A549 (cell line): ENCODE measurements at regions not wholly inside any gene's neighbourhood (a gene's known extent, or its start where the extent isn't known, plus 50 kb on each side); places are given as distances from the start of the nearest gene placed in this dataset.

ENCODE experiments used
- ATAC-seq, 2 experiments: fragments of 200-7000 bp in 1 of 2; fragments of >200 bp in 1 of 2; cut with Nextera tagmentation in 1 of 2; cut with Tn5 transposase in 1 of 2; 3 replicates each; pipeline versions ENCODE4 v1.8.0 to v1.9.1; 2018 to 2020; ENCODE audit warnings: mild to moderate bottlenecking in 1 of 2, moderate library complexity in 1 of 2
- CTCF ChIA-PET: fragments of 300-600 bp; sonication (Branson Sonifier 250); formaldehyde crosslinking; extraction: SDS; loops from one replicate; lab custom pipeline; 2021; ENCODE audit warnings: antibody characterized with exemption, inconsistent platforms; lab: Yijun Ruan, JAX
- POLR2A ChIA-PET: fragments of 350-600 bp; formaldehyde crosslinking; extraction: SDS; loops from one replicate; lab custom pipeline; 2021; ENCODE audit warnings: antibody characterized with exemption, inconsistent platforms; lab: Yijun Ruan, JAX
- DNase-seq, 2 experiments: peaks; one replicate each; pipeline versions ENCODE4 v3.0.0 to v3.0.0-alpha.2; 2011 to 2016; ENCODE audit warnings: low read depth in 1 of 2, low spot score in 1 of 2
- FAIRE-seq: peaks from 2 replicates; lab custom pipeline; 2011; peaks lifted over from hg19 to GRCh38; lab: Jason Lieb, UNC
- H3K27ac ChIP-seq, 2 experiments: fragments of >200 bp; sonication (Bioruptor Twin); formaldehyde crosslinking; 3 replicates each; pipeline ENCODE4 v1.5.1; 2016 to 2017
- H3K4me1 ChIP-seq: fragments of >200 bp; sonication (Bioruptor Twin); formaldehyde crosslinking; 3 replicates; pipeline ENCODE4 v1.6.1; 2016
- H3K4me2 ChIP-seq: fragments of >200 bp; sonication (Bioruptor Twin); formaldehyde crosslinking; 3 replicates; pipeline ENCODE4 v1.6.1; 2016
- H3K4me3 ChIP-seq: fragments of >200 bp; sonication (Bioruptor Twin); formaldehyde crosslinking; 3 replicates; pipeline ENCODE4 v1.5.1; 2016
- H3K9me3 ChIP-seq: fragments of >200 bp; sonication (Bioruptor Twin); formaldehyde crosslinking; 3 replicates; pipeline ENCODE4 v1.6.1; 2016
- BHLHE40 ChIP-seq: IDR thresholded peaks from 2 replicates; pipeline ENCODE4 v1.6.1; 2012; ENCODE audit warnings: low read depth, low read length, inconsistent platforms
- CBX2 ChIP-seq: fragments of 200-600 bp; sonication (generic); IDR thresholded peaks from 2 replicates; pipeline ENCODE4 v1.6.1; 2016; ENCODE audit warnings: low read depth, mild to moderate bottlenecking, borderline replicate concordance
- CEBPB ChIP-seq, 2 experiments: fragments of >200 bp in 1 of 2; sonication (Bioruptor Twin) in 1 of 2; formaldehyde crosslinking in 1 of 2; IDR thresholded peaks; 2 replicates each; pipeline ENCODE4 v1.6.1; 2012 to 2016
- CHD2 ChIP-seq: fragments of 150-350 bp; IDR thresholded peaks from 2 replicates; pipeline ENCODE4 v1.6.1; 2014; ENCODE audit warnings: low read length; ENCODE audit not compliant: partially characterized antibody
- CHD4 ChIP-seq: fragments of 200-600 bp; sonication (generic); IDR thresholded peaks from 2 replicates; pipeline ENCODE4 v1.6.1; 2016; ENCODE audit warnings: antibody characterized with exemption, mild to moderate bottlenecking, borderline replicate concordance
- ESRRA ChIP-seq: fragments of 150-350 bp; IDR thresholded peaks from 2 replicates; pipeline ENCODE4 v1.6.1; 2014; ENCODE audit warnings: mild to moderate bottlenecking, low read length, borderline replicate concordance
- FOSB ChIP-seq: fragments of 250-450 bp; sonication (Bioruptor Pico); IDR thresholded peaks from 2 replicates; pipeline ENCODE4 v1.5.0; 2020; ENCODE audit warnings: mild to moderate bottlenecking, moderate library complexity
- FOXS1 ChIP-seq: fragments of 250-450 bp; sonication (Bioruptor Pico); IDR thresholded peaks from 2 replicates; pipeline ENCODE4 v1.5.0; 2020; ENCODE audit warnings: mild to moderate bottlenecking, moderate library complexity
- GATA3 ChIP-seq: IDR thresholded peaks from 2 replicates; pipeline ENCODE4 v1.6.1; 2012; ENCODE audit warnings: borderline replicate concordance
- HDAC2 ChIP-seq: fragments of 200-600 bp; sonication (generic); IDR thresholded peaks from 2 replicates; pipeline ENCODE4 v1.6.1; 2016
- JUN ChIP-seq, 2 experiments: fragments of >200 bp; sonication (Bioruptor Twin); formaldehyde crosslinking; IDR thresholded peaks; 2 replicates in 1 of 2; 3 replicates in 1 of 2; pipeline ENCODE4 v1.6.1; 2016 to 2017
- JUNB ChIP-seq: fragments of >200 bp; sonication (Bioruptor Twin); formaldehyde crosslinking; IDR thresholded peaks from 2 replicates; pipeline ENCODE4 v1.6.1; 2016
- NPAS2 ChIP-seq: fragments of 250-450 bp; sonication (Bioruptor Pico); IDR thresholded peaks from 2 replicates; pipeline ENCODE4 v1.8.0; 2022; ENCODE audit warnings: mild to moderate bottlenecking, moderate library complexity, borderline replicate concordance
- NR3C1 ChIP-seq: fragments of >200 bp; sonication (Bioruptor Twin); formaldehyde crosslinking; IDR thresholded peaks from 3 replicates; pipeline ENCODE4 v1.6.1; 2017
- PHF8 ChIP-seq: fragments of 200-600 bp; sonication (generic); IDR thresholded peaks from 2 replicates; pipeline ENCODE4 v1.6.1; 2016; ENCODE audit warnings: low read depth, mild to moderate bottlenecking, antibody characterized with exemption, moderate library complexity, borderline replicate concordance
- POLR2A ChIP-seq: IDR thresholded peaks from 2 replicates; pipeline ENCODE4 v1.6.1; 2012; ENCODE audit warnings: mild to moderate bottlenecking, low read length
- RCOR1 ChIP-seq: fragments of 150-350 bp; IDR thresholded peaks from 2 replicates; pipeline ENCODE4 v1.6.1; 2014; ENCODE audit warnings: antibody characterized with exemption, low read length, low read depth
- RFX5 ChIP-seq: fragments of 450-650 bp; IDR thresholded peaks from 2 replicates; pipeline ENCODE4 v1.7.1; 2014; ENCODE audit warnings: antibody characterized with exemption, mild to moderate bottlenecking, moderate library complexity
- ZNF302 ChIP-seq: fragments of 250-450 bp; sonication (Bioruptor Pico); IDR thresholded peaks from 2 replicates; pipeline ENCODE4 v1.9.0; 2021; ENCODE audit warnings: inconsistent platforms, mild to moderate bottlenecking, moderate library complexity
- WGBS: methylation state at CpG from one replicate; pipeline ENCODE4 v1.1.6; 2017; ENCODE audit errors: missing lambda C conversion rate; 5-methylcytosine and 5-hydroxymethylcytosine counted together
- TF ChIP-seq, protein P1 (sequence below): fragments of >200 bp; sonication (Bioruptor Twin); formaldehyde crosslinking; IDR thresholded peaks from 2 replicates; pipeline ENCODE4 v1.6.1; 2016
- TF ChIP-seq, protein P2 (sequence below): fragments of 150-350 bp; IDR thresholded peaks from 2 replicates; pipeline ENCODE4 v1.6.1; 2014; ENCODE audit warnings: low read depth, mild to moderate bottlenecking, low read length
- TF ChIP-seq, protein P3 (sequence below): fragments of 200-600 bp; sonication (generic); IDR thresholded peaks from 2 replicates; pipeline ENCODE4 v1.6.1; 2016; ENCODE audit warnings: antibody characterized with exemption, mild to moderate bottlenecking, moderate library complexity
- TF ChIP-seq, protein P4 (sequence below): IDR thresholded peaks from 2 replicates; pipeline ENCODE4 v1.6.1; 2012
- TF ChIP-seq, protein P5 (sequence below): fragments of 250-450 bp; sonication (Bioruptor Pico); IDR thresholded peaks from 2 replicates; pipeline ENCODE4 v1.5.0; 2020; ENCODE audit warnings: low read depth, mild to moderate bottlenecking, moderate library complexity

DNA sequence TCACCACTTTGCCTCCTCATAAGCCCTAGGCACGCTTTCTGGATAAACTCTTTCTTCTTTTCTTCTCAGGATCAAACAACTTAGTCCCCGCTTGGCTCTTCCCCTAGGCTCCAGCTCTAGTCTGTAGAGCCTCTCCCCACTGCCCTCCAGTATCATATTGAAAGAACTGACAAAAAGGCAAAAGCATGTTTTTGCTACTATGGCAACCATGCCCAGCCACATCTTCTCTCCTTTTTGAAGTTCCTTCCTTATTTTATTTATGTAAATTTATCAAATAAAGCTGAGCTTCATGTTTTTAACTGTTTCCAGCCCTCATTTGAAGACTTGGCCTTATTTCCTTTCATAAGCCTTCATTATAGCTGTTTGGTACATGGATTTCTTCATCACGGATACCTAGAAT, 86.0 kb upstream of the LIMCH1 start:
- POLR2A ChIA-PET: no interaction called here
- TF ChIP-seq CHD4: no peak
- TF ChIP-seq, protein P1, sequence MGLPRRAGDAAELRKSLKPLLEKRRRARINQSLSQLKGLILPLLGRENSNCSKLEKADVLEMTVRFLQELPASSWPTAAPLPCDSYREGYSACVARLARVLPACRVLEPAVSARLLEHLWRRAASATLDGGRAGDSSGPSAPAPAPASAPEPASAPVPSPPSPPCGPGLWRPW: no peak
- no peak for TF ChIP-seq JUN (IDR thresholded peaks at IDR 0.05)
- TF ChIP-seq NPAS2 (CRISPR knock-in tag): no peak
- no peak for TF ChIP-seq CBX2
- TF ChIP-seq GATA3: no peak
- no peak for TF ChIP-seq HDAC2
- TF ChIP-seq, protein P2, sequence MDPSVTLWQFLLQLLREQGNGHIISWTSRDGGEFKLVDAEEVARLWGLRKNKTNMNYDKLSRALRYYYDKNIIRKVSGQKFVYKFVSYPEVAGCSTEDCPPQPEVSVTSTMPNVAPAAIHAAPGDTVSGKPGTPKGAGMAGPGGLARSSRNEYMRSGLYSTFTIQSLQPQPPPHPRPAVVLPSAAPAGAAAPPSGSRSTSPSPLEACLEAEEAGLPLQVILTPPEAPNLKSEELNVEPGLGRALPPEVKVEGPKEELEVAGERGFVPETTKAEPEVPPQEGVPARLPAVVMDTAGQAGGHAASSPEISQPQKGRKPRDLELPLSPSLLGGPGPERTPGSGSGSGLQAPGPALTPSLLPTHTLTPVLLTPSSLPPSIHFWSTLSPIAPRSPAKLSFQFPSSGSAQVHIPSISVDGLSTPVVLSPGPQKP: no peak
- no peak for TF ChIP-seq POLR2A
- no peak for TF ChIP-seq BHLHE40
- TF ChIP-seq JUNB: no peak
- TF ChIP-seq, protein P3, sequence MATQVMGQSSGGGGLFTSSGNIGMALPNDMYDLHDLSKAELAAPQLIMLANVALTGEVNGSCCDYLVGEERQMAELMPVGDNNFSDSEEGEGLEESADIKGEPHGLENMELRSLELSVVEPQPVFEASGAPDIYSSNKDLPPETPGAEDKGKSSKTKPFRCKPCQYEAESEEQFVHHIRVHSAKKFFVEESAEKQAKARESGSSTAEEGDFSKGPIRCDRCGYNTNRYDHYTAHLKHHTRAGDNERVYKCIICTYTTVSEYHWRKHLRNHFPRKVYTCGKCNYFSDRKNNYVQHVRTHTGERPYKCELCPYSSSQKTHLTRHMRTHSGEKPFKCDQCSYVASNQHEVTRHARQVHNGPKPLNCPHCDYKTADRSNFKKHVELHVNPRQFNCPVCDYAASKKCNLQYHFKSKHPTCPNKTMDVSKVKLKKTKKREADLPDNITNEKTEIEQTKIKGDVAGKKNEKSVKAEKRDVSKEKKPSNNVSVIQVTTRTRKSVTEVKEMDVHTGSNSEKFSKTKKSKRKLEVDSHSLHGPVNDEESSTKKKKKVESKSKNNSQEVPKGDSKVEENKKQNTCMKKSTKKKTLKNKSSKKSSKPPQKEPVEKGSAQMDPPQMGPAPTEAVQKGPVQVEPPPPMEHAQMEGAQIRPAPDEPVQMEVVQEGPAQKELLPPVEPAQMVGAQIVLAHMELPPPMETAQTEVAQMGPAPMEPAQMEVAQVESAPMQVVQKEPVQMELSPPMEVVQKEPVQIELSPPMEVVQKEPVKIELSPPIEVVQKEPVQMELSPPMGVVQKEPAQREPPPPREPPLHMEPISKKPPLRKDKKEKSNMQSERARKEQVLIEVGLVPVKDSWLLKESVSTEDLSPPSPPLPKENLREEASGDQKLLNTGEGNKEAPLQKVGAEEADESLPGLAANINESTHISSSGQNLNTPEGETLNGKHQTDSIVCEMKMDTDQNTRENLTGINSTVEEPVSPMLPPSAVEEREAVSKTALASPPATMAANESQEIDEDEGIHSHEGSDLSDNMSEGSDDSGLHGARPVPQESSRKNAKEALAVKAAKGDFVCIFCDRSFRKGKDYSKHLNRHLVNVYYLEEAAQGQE: no peak
- no peak for TF ChIP-seq CHD2
- TF ChIP-seq RCOR1: no peak
- TF ChIP-seq PHF8: no peak
- TF ChIP-seq RFX5: no peak
- TF ChIP-seq CEBPB (IDR thresholded peaks at IDR 0.05): no peak
- TF ChIP-seq FOSB (CRISPR knock-in tag): no peak
- TF ChIP-seq NR3C1: no peak
- TF ChIP-seq, all 56 proteins: peak for 0
- H3K4me1 ChIP-seq: peaks cover 77% of the 10 kb centered on the region
- FAIRE-seq (no peak), ATAC-seq (no peak), DNase-seq (no peak)
- H3K4me3 ChIP-seq: no peak overlapping the region
- 91% methylated on average over 3 of the region's 3 CpGs for WGBS
- no peak overlapping the region for H3K4me2 ChIP-seq
- H3K27ac ChIP-seq: peak overlapping the region in 1 of 2 experiments; percentile 34; a peak in 2 of 6 replicates
- H3K9me3 ChIP-seq: no peaks in the 10 kb centered on the region
- CTCF ChIA-PET: no interaction called here

DNA sequence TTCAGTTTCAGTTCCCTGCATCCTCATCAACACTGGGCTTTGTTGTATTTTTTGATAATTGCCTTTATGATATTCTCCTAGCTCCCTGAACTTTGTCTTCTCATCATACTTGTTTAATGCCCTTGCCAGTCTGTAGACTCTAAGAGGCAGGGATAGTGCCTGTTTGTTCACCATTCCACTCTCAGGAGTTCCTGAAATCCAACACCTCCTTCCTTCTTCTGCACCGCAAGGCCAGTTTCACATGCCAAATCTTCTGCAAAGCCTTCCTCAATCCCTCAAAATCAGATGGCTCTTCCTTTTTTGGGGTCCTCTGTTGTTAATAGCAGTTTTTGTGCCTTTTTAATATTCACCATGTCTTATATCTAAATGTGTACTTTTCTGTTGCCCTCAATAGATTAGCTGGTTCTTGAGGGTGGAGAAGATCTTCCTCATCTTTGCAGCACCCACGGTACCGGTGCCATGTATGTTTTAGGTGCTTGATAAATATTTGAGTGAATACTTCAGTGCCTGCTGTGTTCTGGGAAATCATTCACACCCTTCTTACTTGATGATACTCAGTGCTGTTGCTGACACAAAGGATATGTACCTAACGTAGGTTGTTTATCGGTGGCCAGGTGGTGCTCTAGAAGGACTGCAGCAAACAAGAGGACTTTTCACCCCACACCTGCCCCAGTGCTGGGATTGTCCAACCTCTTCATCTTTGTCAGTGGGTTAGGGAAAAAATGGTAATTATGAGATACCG, 85.3 kb upstream of the LIMCH1 start:
- CTCF ChIA-PET: no interaction called here
- Histone ChIP-seq H3K4me1 (peaks cover 77% of the 10 kb centered on the region), H3K27ac (peak overlapping the region in 1 of 2 experiments; percentile 34; a peak in 2 of 6 replicates)
- TF ChIP-seq, protein P4, sequence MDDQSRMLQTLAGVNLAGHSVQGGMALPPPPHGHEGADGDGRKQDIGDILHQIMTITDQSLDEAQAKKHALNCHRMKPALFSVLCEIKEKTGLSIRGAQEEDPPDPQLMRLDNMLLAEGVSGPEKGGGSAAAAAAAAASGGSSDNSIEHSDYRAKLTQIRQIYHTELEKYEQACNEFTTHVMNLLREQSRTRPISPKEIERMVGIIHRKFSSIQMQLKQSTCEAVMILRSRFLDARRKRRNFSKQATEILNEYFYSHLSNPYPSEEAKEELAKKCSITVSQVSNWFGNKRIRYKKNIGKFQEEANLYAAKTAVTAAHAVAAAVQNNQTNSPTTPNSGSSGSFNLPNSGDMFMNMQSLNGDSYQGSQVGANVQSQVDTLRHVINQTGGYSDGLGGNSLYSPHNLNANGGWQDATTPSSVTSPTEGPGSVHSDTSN: no peak
- TF ChIP-seq, protein P5, sequence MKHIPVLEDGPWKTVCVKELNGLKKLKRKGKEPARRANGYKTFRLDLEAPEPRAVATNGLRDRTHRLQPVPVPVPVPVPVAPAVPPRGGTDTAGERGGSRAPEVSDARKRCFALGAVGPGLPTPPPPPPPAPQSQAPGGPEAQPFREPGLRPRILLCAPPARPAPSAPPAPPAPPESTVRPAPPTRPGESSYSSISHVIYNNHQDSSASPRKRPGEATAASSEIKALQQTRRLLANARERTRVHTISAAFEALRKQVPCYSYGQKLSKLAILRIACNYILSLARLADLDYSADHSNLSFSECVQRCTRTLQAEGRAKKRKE (CRISPR knock-in tag): no peak
- no peak for TF ChIP-seq ZNF302
- no peak for TF ChIP-seq CHD2
- no peak for TF ChIP-seq FOXS1
- TF ChIP-seq ESRRA: no peak
- TF ChIP-seq, all 56 proteins: peak for 0
- FAIRE-seq: no peak
- Histone ChIP-seq H3K9me3 (no peaks in the 10 kb centered on the region), H3K4me3 (no peak overlapping the region), H3K4me2 (no peak overlapping the region)
- ATAC-seq: no peak
- 71% methylated on average over 6 of the region's 6 CpGs for WGBS
- DNase-seq: no peak
- POLR2A ChIA-PET: no interaction called here
